H1 (cell line): ENCODE measurements at regions not wholly inside any gene's neighbourhood (a gene's known extent, or its start where the extent isn't known, plus 50 kb on each side); places are given as distances from the start of the nearest gene placed in this dataset.

ENCODE experiments used
- CTCF ChIA-PET: fragments of 300-600 bp; sonication (Branson Sonifier 250); formaldehyde crosslinking; loops from one replicate; lab custom pipeline; 2021; ENCODE audit not compliant: partially characterized antibody; lab: Charles Lee
- POLR2A ChIA-PET: fragments of 300-600 bp; sonication (Branson Sonifier 250); formaldehyde crosslinking; loops from one replicate; lab custom pipeline; 2021; ENCODE audit warnings: inconsistent platforms; ENCODE audit not compliant: partially characterized antibody; lab: Charles Lee
- DNase-seq, 2 experiments: peaks; one replicate each; pipeline versions ENCODE4 v3.0.0 to v3.0.0-alpha.2; 2010 to 2022; ENCODE audit warnings: low spot score in 2 of 2, low read depth in 1 of 2, mixed read lengths in 1 of 2
- FAIRE-seq: peaks from 2 replicates; lab custom pipeline; 2011; peaks lifted over from hg19 to GRCh38; lab: Jason Lieb, UNC
- H2AFZ ChIP-seq: 2 replicates; pipeline ENCODE4 v1.8.1; 2012; ENCODE audit warnings: low read length, inconsistent platforms
- H2AK5ac ChIP-seq: 2 replicates; pipeline ENCODE4 v1.6.1; 2013; ENCODE audit warnings: low read depth, low read length
- H2BK120ac ChIP-seq: replicated peaks from 2 replicates; pipeline ENCODE3; 2013; ENCODE audit warnings: low read depth, low read length, inconsistent platforms
- H2BK12ac ChIP-seq: 2 replicates; pipeline ENCODE4 v1.6.1; 2013; ENCODE audit warnings: low read depth, low read length
- H2BK15ac ChIP-seq: 2 replicates; pipeline ENCODE4 v1.6.1; 2013; ENCODE audit warnings: low read length
- H2BK20ac ChIP-seq: 2 replicates; pipeline ENCODE4 v1.6.1; 2013; ENCODE audit warnings: low read length
- H2BK5ac ChIP-seq: 2 replicates; pipeline ENCODE4 v1.6.1; 2013; ENCODE audit warnings: low read depth, low read length
- H3K14ac ChIP-seq: 2 replicates; pipeline ENCODE4 v1.6.1; 2013; ENCODE audit warnings: inconsistent platforms; ENCODE audit not compliant: insufficient read length
- H3K18ac ChIP-seq: 2 replicates; pipeline ENCODE4 v1.6.1; 2013; ENCODE audit warnings: low read length; ENCODE audit errors: extremely low read depth
- H3K23ac ChIP-seq: 2 replicates; pipeline ENCODE4 v1.6.1; 2013; ENCODE audit warnings: inconsistent platforms; ENCODE audit not compliant: insufficient read length
- H3K23me2 ChIP-seq: 2 replicates; pipeline ENCODE4 v1.6.1; 2013; ENCODE audit warnings: low read depth, low read length
- H3K27ac ChIP-seq: 2 replicates; pipeline ENCODE4 v1.6.1; 2011; ENCODE audit warnings: low read depth, low read length, inconsistent platforms
- H3K27me3 ChIP-seq, 4 experiments: replicated peaks in 1 of 4; 1 replicate in 1 of 4; 2 replicates in 3 of 4; pipeline versions ENCODE4 v1.6.1 to v1.8.1; 2011 to 2013; ENCODE audit warnings: low read length in 3 of 4, mild to moderate bottlenecking in 3 of 4, inconsistent platforms in 2 of 4, mixed read lengths in 2 of 4, moderate library complexity in 1 of 4; ENCODE audit not compliant: control insufficient read depth in 3 of 4, insufficient read depth in 3 of 4; ENCODE audit errors: extremely low read depth in 1 of 4
- H3K36me3 ChIP-seq, 4 experiments: 2 replicates each; pipeline versions ENCODE4 v1.6.1 to v1.8.1; 2011 to 2013; ENCODE audit warnings: mild to moderate bottlenecking in 4 of 4, low read length in 3 of 4, moderate library complexity in 2 of 4, control low read depth in 1 of 4, inconsistent platforms in 1 of 4; ENCODE audit not compliant: insufficient read depth in 4 of 4, control insufficient read depth in 2 of 4
- H3K4ac ChIP-seq: replicated peaks from 2 replicates; pipeline ENCODE3; 2013; ENCODE audit warnings: low read length, low read depth, mixed read lengths, inconsistent platforms; ENCODE audit not compliant: insufficient read length
- H3K4me1 ChIP-seq, 4 experiments: replicated peaks in 1 of 4; 1 replicate in 1 of 4; 2 replicates in 3 of 4; pipeline versions ENCODE4 v1.6.1 to v1.8.1; 2011 to 2013; ENCODE audit warnings: low read length in 3 of 4, inconsistent platforms in 2 of 4, mixed read lengths in 1 of 4; ENCODE audit not compliant: insufficient read depth in 4 of 4, control insufficient read depth in 3 of 4
- H3K4me2 ChIP-seq, 2 experiments: 2 replicates each; pipeline versions ENCODE4 v1.6.1 to v1.8.1; 2011 to 2013; ENCODE audit warnings: low read depth in 2 of 2, low read length in 2 of 2, control low read depth in 1 of 2, inconsistent platforms in 1 of 2, mild to moderate bottlenecking in 1 of 2; ENCODE audit not compliant: insufficient read depth in 1 of 2
- H3K4me3 ChIP-seq, 4 experiments: fragments of 200-600, 300-600 bp in 1 of 4; sonication (generic), shearing (Covaris generic), sonication (Bioruptor Twin) in 1 of 4; 2 replicates each; pipeline versions ENCODE4 v1.5.1 to v1.8.1; 2011 to 2016; ENCODE audit warnings: low read length in 4 of 4, low read depth in 3 of 4, control low read depth in 2 of 4, inconsistent platforms in 2 of 4, mild to moderate bottlenecking in 2 of 4, mixed read lengths in 1 of 4, moderate library complexity in 1 of 4; ENCODE audit not compliant: insufficient read depth in 2 of 4; ENCODE audit errors: extremely low read depth in 1 of 4
- H3K56ac ChIP-seq: replicated peaks from 2 replicates; pipeline ENCODE3; 2013; ENCODE audit warnings: low read depth, mild to moderate bottlenecking, mixed read lengths, low read length, inconsistent platforms; ENCODE audit not compliant: insufficient read length
- H3K79me1 ChIP-seq: 2 replicates; pipeline ENCODE4 v1.6.1; 2013; ENCODE audit warnings: low read depth, low read length, control low read depth
- H3K79me2 ChIP-seq, 2 experiments: 2 replicates each; pipeline versions ENCODE4 v1.6.1 to v1.8.1; 2012 to 2013; ENCODE audit warnings: low read length in 2 of 2, mild to moderate bottlenecking in 2 of 2, inconsistent platforms in 1 of 2; ENCODE audit not compliant: insufficient read depth in 2 of 2, control insufficient read depth in 1 of 2
- H3K9ac ChIP-seq, 4 experiments: replicated peaks in 1 of 4; 1 replicate in 1 of 4; 2 replicates in 3 of 4; pipeline versions ENCODE4 v1.6.1 to v1.8.1; 2011 to 2013; ENCODE audit warnings: low read depth in 3 of 4, low read length in 3 of 4, control low read depth in 2 of 4, mild to moderate bottlenecking in 2 of 4, moderate library complexity in 2 of 4, inconsistent platforms in 1 of 4; ENCODE audit errors: extremely low read depth in 1 of 4
- H3K9me3 ChIP-seq, 2 experiments: 2 replicates each; pipeline versions ENCODE4 v1.6.1 to v1.8.1; 2012 to 2013; ENCODE audit warnings: mild to moderate bottlenecking in 2 of 2, moderate library complexity in 2 of 2, control low read depth in 1 of 2, inconsistent platforms in 1 of 2, low read depth in 1 of 2, low read length in 1 of 2, mixed read lengths in 1 of 2; ENCODE audit not compliant: insufficient read depth in 2 of 2
- H4K20me1 ChIP-seq, 2 experiments: replicated peaks in 1 of 2; 2 replicates each; pipeline versions ENCODE3 to v1.8.1; 2011 to 2013; ENCODE audit warnings: inconsistent platforms in 2 of 2, low read length in 2 of 2, mild to moderate bottlenecking in 1 of 2; ENCODE audit not compliant: insufficient read depth in 2 of 2, control insufficient read depth in 1 of 2
- H4K5ac ChIP-seq: 2 replicates; pipeline ENCODE4 v1.6.1; 2013; ENCODE audit warnings: low read length, low read depth, mixed read lengths, inconsistent platforms; ENCODE audit not compliant: insufficient read length
- H4K8ac ChIP-seq: 2 replicates; pipeline ENCODE4 v1.8.0; 2013; ENCODE audit warnings: mild to moderate bottlenecking, moderate library complexity, low read length, inconsistent platforms; ENCODE audit not compliant: insufficient read depth; ENCODE audit errors: extremely low read depth
- H4K91ac ChIP-seq: replicated peaks from 2 replicates; pipeline ENCODE3; 2013; ENCODE audit warnings: low read length, mixed read lengths, inconsistent platforms; ENCODE audit not compliant: insufficient read length
- ASH2L ChIP-seq: fragments of 200-600, 300-600 bp; sonication (generic); IDR thresholded peaks from one replicate; pipeline ENCODE4 v1.7.1; 2017; ENCODE audit warnings: low read length
- EGR1 ChIP-seq: IDR thresholded peaks from 2 replicates; pipeline ENCODE4 v1.6.1; 2011; ENCODE audit warnings: low read depth, low read length, borderline replicate concordance
- FOSL1 ChIP-seq: IDR thresholded peaks from 2 replicates; pipeline ENCODE4 v1.6.1; 2011; ENCODE audit warnings: mild to moderate bottlenecking, low read depth, low read length, moderate library complexity; ENCODE audit not compliant: insufficient read depth
- KDM5A ChIP-seq: fragments of 200-600 bp; IDR thresholded peaks from 2 replicates; pipeline ENCODE4 v1.7.1; 2012; ENCODE audit warnings: mild to moderate bottlenecking, low read length, inconsistent platforms, mixed read lengths
- SP1 ChIP-seq: IDR thresholded peaks from 2 replicates; pipeline ENCODE4 v1.6.1; 2011; ENCODE audit warnings: low read depth, low read length
- TAF7 ChIP-seq: optimal IDR thresholded peaks from 2 replicates; pipeline ENCODE3; 2011; ENCODE audit warnings: low read depth, mild to moderate bottlenecking, inconsistent platforms, low read length, moderate library complexity, borderline replicate concordance
- YY1 ChIP-seq: IDR thresholded peaks from 2 replicates; pipeline ENCODE4 v1.6.1; 2011; ENCODE audit warnings: low read depth, mild to moderate bottlenecking, low read length
- ZNF274 ChIP-seq: IDR thresholded peaks from 2 replicates; pipeline ENCODE4 v1.7.0; 2012; ENCODE audit warnings: low read length, borderline replicate concordance; ENCODE audit errors: extremely low read depth
- WGBS, 2 experiments: shearing (Covaris generic) in 1 of 2; methylation state at CpG; one replicate each; pipeline versions ENCODE4 v1.1.6 to v1.1.7; 2013 to 2015; ENCODE audit warnings: low lambda C conversion rate in 2 of 2, mixed read lengths in 2 of 2, inconsistent platforms in 1 of 2, low coverage in 1 of 2, missing lambda C conversion rate in 1 of 2; ENCODE audit not compliant: insufficient replicate concordance in 2 of 2, insufficient coverage in 1 of 2, insufficient read length in 1 of 2; ENCODE audit errors: extremely low coverage in 1 of 2, missing lambda C conversion rate in 1 of 2; 5-methylcytosine and 5-hydroxymethylcytosine counted together
- TF ChIP-seq, protein P1 (sequence below): IDR thresholded peaks from 2 replicates; pipeline ENCODE4 v1.6.1; 2011; ENCODE audit warnings: low read depth, mild to moderate bottlenecking, low read length; ENCODE audit not compliant: insufficient read depth

DNA sequence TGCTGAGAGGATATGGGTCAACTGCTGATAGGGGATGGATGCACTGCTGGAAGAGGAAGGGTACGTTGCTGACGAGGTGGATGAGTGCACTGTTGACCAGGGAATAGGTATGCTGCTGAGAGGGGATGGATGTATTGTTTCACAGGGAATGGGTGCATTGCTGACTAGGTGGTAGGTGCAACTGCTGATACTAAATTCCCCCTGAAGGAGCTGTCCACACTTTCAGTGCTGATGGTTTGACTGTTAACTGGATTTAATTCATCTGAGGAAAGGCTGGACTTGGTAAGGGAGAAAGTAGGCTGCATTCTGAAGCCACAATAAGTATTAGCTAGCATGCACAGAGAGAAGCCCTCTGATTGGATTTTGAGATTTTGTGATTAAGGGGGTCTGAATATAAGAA is 1196.8 kb upstream of the PHF14 start:
- H3K23ac ChIP-seq = no peak overlapping the region
- no peak overlapping the region for H3K18ac ChIP-seq
- FAIRE-seq = no peak
- H2AFZ ChIP-seq = no peak overlapping the region
- H3K79me2 ChIP-seq = no peaks in the 10 kb centered on the region
- H4K91ac ChIP-seq = no peak overlapping the region
- no peak for DNase-seq
- no peak overlapping the region for H2BK5ac ChIP-seq
- ChIA-PET CTCF (no interaction called here), POLR2A (no interaction called here)
- no peaks in the 10 kb centered on the region for H4K20me1 ChIP-seq
- H2BK120ac ChIP-seq = no peak overlapping the region
- H3K56ac ChIP-seq = no peak overlapping the region
- H4K5ac ChIP-seq = no peak overlapping the region
- no peak overlapping the region for H3K4me3 ChIP-seq
- H3K27ac ChIP-seq = no peak overlapping the region
- H3K27me3 ChIP-seq = no peaks in the 10 kb centered on the region
- H2BK12ac ChIP-seq = no peak overlapping the region
- H2BK20ac ChIP-seq = no peak overlapping the region
- no peak overlapping the region for H3K4me2 ChIP-seq
- no peaks in the 10 kb centered on the region for H3K9me3 ChIP-seq
- no peak overlapping the region for H3K4ac ChIP-seq
- H3K4me1 ChIP-seq = no peaks in the 10 kb centered on the region
- H2AK5ac ChIP-seq = no peak overlapping the region
- no peaks in the 10 kb centered on the region for H3K23me2 ChIP-seq
- WGBS, 2 experiments = 96% methylated on average over 2 of the region's 2 CpGs; no CpG with 5 or more reads in 1 of the 2 experiments
- no peak overlapping the region for H2BK15ac ChIP-seq
- H3K79me1 ChIP-seq = no peaks in the 10 kb centered on the region
- H4K8ac ChIP-seq = no peak overlapping the region
- no peak overlapping the region for H3K14ac ChIP-seq
- no peaks in the 10 kb centered on the region for H3K36me3 ChIP-seq
- H3K9ac ChIP-seq = no peak overlapping the region
- TF ChIP-seq TAF7 = no peak
- no peak for TF ChIP-seq KDM5A
- no peak for TF ChIP-seq SP1
- no peak for TF ChIP-seq ZNF274
- no peak for TF ChIP-seq ASH2L
- TF ChIP-seq EGR1 = no peak
- TF ChIP-seq, protein P1, sequence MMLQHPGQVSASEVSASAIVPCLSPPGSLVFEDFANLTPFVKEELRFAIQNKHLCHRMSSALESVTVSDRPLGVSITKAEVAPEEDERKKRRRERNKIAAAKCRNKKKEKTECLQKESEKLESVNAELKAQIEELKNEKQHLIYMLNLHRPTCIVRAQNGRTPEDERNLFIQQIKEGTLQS = no peak
- no peak for TF ChIP-seq FOSL1
- no peak for TF ChIP-seq YY1
